HepG2 (cell line): ENCODE measurements at regions not wholly inside any gene's neighbourhood (a gene's known extent, or its start where the extent isn't known, plus 50 kb on each side); places are given as distances from the start of the nearest gene placed in this dataset.

Experiments used
- ATAC-seq: fragments of 200-7000 bp; cut with Tn5 transposase; 3 replicates; pipeline ENCODE4 v1.9.1; 2020; ENCODE audit warnings: mild to moderate bottlenecking, moderate library complexity
- BruUV-seq: library from RNA; stranded (reverse); fragments of 400-500 nt; replicated peaks from 2 replicates; lab custom pipeline; 2021; lab: Mats Ljungman, UMichigan
- CTCF ChIA-PET: fragments of 300-600 bp; formaldehyde crosslinking; extraction: SDS; loops from one replicate; lab custom pipeline; 2021; ENCODE audit warnings: low total read pairs, inconsistent platforms, low intra/inter-chr PET ratio; lab: Yijun Ruan, JAX
- POLR2A ChIA-PET: fragments of 350-600 bp; sonication (Branson Sonifier 250); formaldehyde crosslinking; loops from one replicate; lab custom pipeline; 2020; ENCODE audit warnings: antibody characterized with exemption, inconsistent platforms; lab: Yijun Ruan, JAX
- DNase-seq: peaks from one replicate; pipeline ENCODE4 v3.0.0-alpha.2; 2015; ENCODE audit warnings: low spot score
- FAIRE-seq: peaks from 3 replicates; lab custom pipeline; 2011; peaks lifted over from hg19 to GRCh38; lab: Jason Lieb, UNC
- H2AFZ ChIP-seq: one replicate; pipeline ENCODE4 v1.6.1; 2011; ENCODE audit warnings: low read length, inconsistent platforms
- H3K27ac ChIP-seq: fragments of 300-600 bp; 3 replicates; pipeline ENCODE4 v1.8.0; 2011; ENCODE audit warnings: mixed run types, mild to moderate bottlenecking, mixed read lengths, low read length, inconsistent platforms; ENCODE audit not compliant: insufficient read depth; ENCODE audit errors: extremely low read length
- H3K27me3 ChIP-seq, 2 experiments: fragments of 200-600 bp in 1 of 2; 2 replicates in 1 of 2; 3 replicates in 1 of 2; pipeline versions ENCODE4 v1.6.0 to v1.8.0; 2011; ENCODE audit warnings: low read length in 2 of 2, mild to moderate bottlenecking in 2 of 2, moderate library complexity in 2 of 2, inconsistent platforms in 1 of 2; ENCODE audit not compliant: insufficient read depth in 2 of 2, control insufficient read depth in 1 of 2
- H3K36me3 ChIP-seq, 2 experiments: fragments of 200-600 bp in 1 of 2; replicated peaks in 1 of 2; 2 replicates in 1 of 2; 3 replicates in 1 of 2; pipeline versions ENCODE4 v1.5.1 to v1.8.0; 2011; ENCODE audit warnings: low read length in 2 of 2, inconsistent platforms in 1 of 2; ENCODE audit not compliant: insufficient read depth in 2 of 2, control insufficient read depth in 1 of 2
- H3K4me1 ChIP-seq: 2 replicates; pipeline ENCODE4 v1.5.1; 2012; ENCODE audit warnings: low read length, inconsistent platforms; ENCODE audit not compliant: insufficient read depth
- H3K4me2 ChIP-seq: 2 replicates; pipeline ENCODE4 v1.6.0; 2011; ENCODE audit warnings: low read depth, low read length, inconsistent platforms
- H3K4me3 ChIP-seq, 3 experiments: fragments of 200-600 bp in 1 of 3; sonication (generic), shearing (Covaris generic) in 1 of 3; replicated peaks in 1 of 3; 2 replicates each; pipeline ENCODE4 v1.5.1; 2011 to 2016; ENCODE audit warnings: low read length in 3 of 3, inconsistent platforms in 2 of 3, low read depth in 2 of 3, mild to moderate bottlenecking in 2 of 3, control low read depth in 1 of 3, mixed read lengths in 1 of 3; ENCODE audit not compliant: insufficient read depth in 1 of 3
- H3K79me2 ChIP-seq: one replicate; pipeline ENCODE4 v1.6.1; 2011; ENCODE audit warnings: low read length, inconsistent platforms; ENCODE audit not compliant: insufficient read depth
- H3K9ac ChIP-seq: 2 replicates; pipeline ENCODE4 v1.6.0; 2011; ENCODE audit warnings: mild to moderate bottlenecking, low read depth, low read length, inconsistent platforms; ENCODE audit not compliant: insufficient read depth
- H3K9me3 ChIP-seq: 2 replicates; pipeline ENCODE4 v1.5.1; 2012; ENCODE audit warnings: mild to moderate bottlenecking, low read length
- H4K20me1 ChIP-seq: 2 replicates; pipeline ENCODE4 v1.6.0; 2011; ENCODE audit warnings: inconsistent platforms, mild to moderate bottlenecking, low read length, moderate library complexity; ENCODE audit not compliant: insufficient read depth
- CEBPB ChIP-seq: IDR thresholded peaks from 2 replicates; pipeline ENCODE4 v1.6.1; 2011; ENCODE audit warnings: low read depth, low read length, improper control_type of control experiment, borderline replicate concordance
- CEBPZ ChIP-seq: IDR thresholded peaks from 2 replicates; pipeline ENCODE4 v1.6.1; 2012; ENCODE audit warnings: low read length, improper control_type of control experiment
- CREB3 ChIP-seq: sonication (generic); formaldehyde crosslinking; IDR thresholded peaks from 2 replicates; pipeline ENCODE4 v1.5.0; 2020; ENCODE audit warnings: missing genetic modification reagents
- FLYWCH1 ChIP-seq: sonication (generic); formaldehyde crosslinking; IDR thresholded peaks from 2 replicates; pipeline ENCODE4 v1.8.1; 2023; ENCODE audit warnings: mild to moderate bottlenecking, missing genetic modification reagents
- GTF2F1 ChIP-seq: fragments of 150-350 bp; IDR thresholded peaks from 2 replicates; pipeline ENCODE4 v1.6.1; 2014; ENCODE audit warnings: low read length
- HINFP ChIP-seq: sonication (generic); formaldehyde crosslinking; IDR thresholded peaks from 2 replicates; pipeline ENCODE4 v1.4.0; 2020; ENCODE audit warnings: low read depth, mild to moderate bottlenecking, missing genetic modification reagents
- IRF1 ChIP-seq: sonication (generic); formaldehyde crosslinking; IDR thresholded peaks from 2 replicates; pipeline ENCODE4 v1.4.0; 2020; ENCODE audit warnings: low read depth, mild to moderate bottlenecking, missing genetic modification reagents
- MXD3 ChIP-seq: IDR thresholded peaks from 2 replicates; pipeline ENCODE4 v1.6.1; 2016; ENCODE audit warnings: mild to moderate bottlenecking, missing biosample characterization, missing genetic modification reagents
- NFIC ChIP-seq: IDR thresholded peaks from 2 replicates; pipeline ENCODE4 v1.6.1; 2012; ENCODE audit warnings: mild to moderate bottlenecking, low read length, inconsistent platforms
- SP2 ChIP-seq: sonication (generic); formaldehyde crosslinking; IDR thresholded peaks from 2 replicates; pipeline ENCODE4 v1.5.1; 2020; ENCODE audit warnings: mild to moderate bottlenecking, missing genetic modification reagents
- ZNF253 ChIP-seq: sonication (generic); formaldehyde crosslinking; IDR thresholded peaks from 2 replicates; pipeline ENCODE4 v1.8.0; 2022; ENCODE audit warnings: mild to moderate bottlenecking, missing genetic modification reagents, borderline replicate concordance
- ZNF280B ChIP-seq: sonication (generic); formaldehyde crosslinking; IDR thresholded peaks from 2 replicates; pipeline ENCODE4 v1.5.0; 2020; ENCODE audit warnings: missing genetic modification reagents, mild to moderate bottlenecking, borderline replicate concordance
- ZNF709 ChIP-seq: sonication (generic); formaldehyde crosslinking; IDR thresholded peaks from 2 replicates; pipeline ENCODE4 v1.5.0; 2020; ENCODE audit warnings: mild to moderate bottlenecking, missing genetic modification reagents
- ZSCAN20 ChIP-seq: sonication (generic); formaldehyde crosslinking; IDR thresholded peaks from 2 replicates; pipeline ENCODE4 v1.4.0; 2020; ENCODE audit warnings: missing genetic modification reagents, mild to moderate bottlenecking, borderline replicate concordance
- WGBS: methylation state at CpG from one replicate; pipeline ENCODE4 v1.1.6; 2017; ENCODE audit warnings: low lambda C conversion rate; 5-methylcytosine and 5-hydroxymethylcytosine counted together
- in situ Hi-C: cut with HindIII; loops from 2 replicates; pipeline ENCODE4 v1.10.0; 2017; ENCODE audit warnings: low pct_unique_long_range_greater_than_20kb; ENCODE audit not compliant: extremely low pct_ligation_motif_present
- intact Hi-C: fragments of 100-400 bp; cut with micrococcal nuclease; formaldehyde crosslinking; loops from one replicate; pipeline ENCODE4 v1.10.0; 2022; ENCODE audit not compliant: unreplicated experiment

GRCh38 chr3:96267577-96267976 lies 546.8 kb upstream of the EPHA6 start:
- no peak overlapping the region for H3K9ac ChIP-seq
- no peak overlapping the region for H3K4me2 ChIP-seq
- 5% methylated on average over 3 of the region's 3 CpGs for WGBS

More at GRCh38 chr3:96267577-96267976, 546.8 kb upstream of the EPHA6 start:
- BruUV-seq, result no TSS peak
- Histone ChIP-seq H3K27me3 (no peaks in the 10 kb centered on the region), H4K20me1 (no peaks in the 10 kb centered on the region), H3K27ac (no peak overlapping the region), H3K4me1 (no peaks in the 10 kb centered on the region), H3K36me3 (no peaks in the 10 kb centered on the region), H3K79me2 (no peaks in the 10 kb centered on the region), H3K9me3 (no peaks in the 10 kb centered on the region), H2AFZ (no peak overlapping the region), H3K4me3 (no peak overlapping the region)
- intact Hi-C loops, result no loop called here
- TF ChIP-seq MXD3 (CRISPR knock-in tag) (no peak), HINFP (no peak), NFIC (no peak), CREB3 (CRISPR knock-in tag) (no peak), FLYWCH1 (CRISPR knock-in tag) (no peak), CEBPB (no peak), CEBPZ (no peak), ZNF253 (CRISPR knock-in tag) (no peak), ZNF709 (CRISPR knock-in tag) (no peak), GTF2F1 (no peak), ZNF280B (CRISPR knock-in tag) (no peak), IRF1 (no peak), SP2 (no peak), ZSCAN20 (no peak)
- in situ Hi-C loops, result no loop called here
- ATAC-seq (no peak), FAIRE-seq (no peak), DNase-seq (no peak)
- CTCF ChIA-PET, result no interaction called here
- POLR2A ChIA-PET, result no interaction called here
